Skeletal muscle cell (primary cell): ENCODE measurements at regions not wholly inside any gene's neighbourhood (a gene's known extent, or its start where the extent isn't known, plus 50 kb on each side); places are given as distances from the start of the nearest gene placed in this dataset.
"Not testable (repeated sequence)": the region's sequence is repeated elsewhere in the genome, so short reads cannot be mapped to it uniquely, and the experiment has no call there.

Experiments
- DNase-seq: peaks from one replicate; pipeline ENCODE4 v3.0.0-alpha.2; 2010; ENCODE audit warnings: low read depth
- H3K4me3 ChIP-seq: 2 replicates; pipeline ENCODE4 v1.5.1; 2011; ENCODE audit warnings: low read depth, mild to moderate bottlenecking, control low read depth, low read length, moderate library complexity

DNA sequence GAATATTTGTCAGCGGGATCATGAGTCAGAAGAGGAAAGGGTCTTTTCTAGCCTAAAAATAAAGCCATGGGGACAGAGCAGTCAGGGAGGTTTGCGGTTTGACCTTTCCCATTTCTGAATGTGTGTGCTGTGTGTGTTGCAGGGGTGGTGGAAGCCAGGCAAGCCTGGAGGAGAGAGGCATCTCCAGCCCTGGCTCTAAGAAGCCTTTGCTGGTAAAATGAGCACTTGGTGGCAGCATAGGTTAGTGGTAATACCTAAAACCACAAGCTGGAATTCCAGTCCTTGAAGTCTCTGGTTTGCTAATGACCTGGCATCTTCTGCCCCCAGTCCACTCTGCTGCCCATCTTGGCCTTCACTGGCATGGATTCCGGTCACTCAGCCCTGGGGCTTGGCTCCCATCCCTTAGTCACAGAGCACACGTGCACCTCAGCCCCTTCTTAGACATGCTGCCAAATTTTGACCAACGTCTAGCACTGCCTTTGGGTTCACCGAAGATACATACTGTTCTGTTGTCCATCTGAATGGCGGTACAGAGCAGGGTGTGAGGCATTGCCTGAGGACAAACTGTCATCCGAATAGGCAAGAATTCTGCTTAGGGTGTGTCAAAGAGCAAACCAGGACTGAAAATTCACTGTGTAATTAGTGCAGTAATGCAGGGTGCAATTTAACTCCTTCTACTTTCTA lies 52.7 kb downstream of the KCNA5 start:
- peak; percentile 17 for DNase-seq
- no peak overlapping the region for H3K4me3 ChIP-seq

DNA sequence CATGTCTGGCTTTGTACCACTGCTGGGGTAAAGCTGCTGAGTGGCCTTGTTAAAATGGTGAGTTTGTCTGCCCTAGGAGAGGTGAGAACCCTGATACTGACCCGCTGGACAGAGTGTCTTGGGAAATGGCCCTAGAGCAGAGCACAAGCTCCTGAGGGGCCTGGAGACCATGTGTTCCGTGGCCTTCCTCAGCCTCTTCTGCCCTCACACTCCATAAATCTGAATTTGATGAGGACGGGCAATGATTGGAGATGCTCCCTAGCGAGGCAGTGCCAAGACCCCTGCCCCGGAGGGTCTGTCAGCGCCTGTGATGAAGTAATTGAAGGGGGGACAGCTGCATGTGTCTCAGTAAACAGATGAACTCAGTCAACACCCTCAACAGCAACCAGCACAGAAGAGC lies 54.1 kb downstream of the KCNA5 start:
- DNase-seq = no peak

DNA sequence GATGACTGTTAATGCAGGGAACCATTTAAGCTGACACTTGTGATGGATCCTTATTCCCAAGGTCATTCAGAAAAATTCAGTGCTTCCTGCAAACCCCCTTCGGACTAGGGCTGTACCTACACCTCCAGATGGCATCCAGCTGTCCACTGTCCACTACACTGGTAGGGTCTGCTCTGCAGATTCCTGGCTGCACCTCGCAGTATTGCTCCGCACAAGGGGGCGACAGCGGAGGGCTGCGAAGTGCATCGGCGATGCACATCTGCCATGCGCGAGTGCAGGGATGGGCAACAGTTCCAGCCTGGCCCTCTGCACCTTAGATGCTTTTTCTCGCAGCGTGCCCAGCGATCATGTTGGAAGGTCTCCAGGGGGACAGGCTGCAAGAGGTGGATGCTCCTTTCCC lies 55.5 kb downstream of the KCNA5 start:
- H3K4me3 ChIP-seq = no peak overlapping the region
- DNase-seq = no peak

More for the DNA sequence above, 54.1 kb downstream of the KCNA5 start:
- H3K4me3 ChIP-seq = no peak overlapping the region

DNA sequence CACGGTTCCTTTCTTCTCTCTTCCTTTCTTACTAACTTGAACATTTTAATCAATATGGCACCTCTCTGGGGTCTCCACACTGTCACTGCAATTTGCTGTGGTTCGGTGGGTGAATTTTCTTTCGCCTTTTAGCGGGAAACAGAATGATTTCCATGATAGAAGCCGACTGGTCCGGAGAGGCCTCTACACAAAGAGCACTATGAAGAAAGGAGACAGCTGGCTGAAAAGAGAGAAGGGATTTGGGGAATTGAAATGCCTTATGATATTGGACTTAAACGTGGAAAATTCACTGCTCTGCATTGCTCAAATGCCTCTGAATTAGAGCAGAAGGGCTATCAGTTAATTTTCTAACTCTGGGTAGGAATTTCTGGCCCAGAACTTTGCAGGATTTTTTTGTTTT lies 55.9 kb downstream of the KCNA5 start:
- H3K4me3 ChIP-seq = no peak overlapping the region

DNA sequence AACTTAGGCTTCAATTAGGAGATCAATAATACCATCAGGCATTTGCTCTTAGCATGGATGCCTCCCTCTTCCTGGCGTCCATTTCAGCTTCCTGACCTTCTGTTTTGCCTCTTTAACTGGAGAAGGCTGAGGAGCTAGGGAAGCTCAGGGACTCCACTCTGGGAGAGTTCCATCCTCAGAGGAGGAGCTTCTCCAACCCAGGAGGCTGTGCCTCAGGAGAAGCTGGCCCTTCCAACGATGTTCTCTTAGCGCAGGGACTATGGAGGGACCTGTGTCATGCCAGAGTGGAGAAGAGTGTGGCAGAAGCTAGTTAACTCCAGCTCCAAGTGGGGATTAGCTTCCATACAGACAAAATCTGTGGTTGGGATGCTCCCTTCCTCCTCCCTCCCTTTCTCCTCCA lies 58.0 kb downstream of the KCNA5 start:
- DNase-seq = no peak
- H3K4me3 ChIP-seq = no peak overlapping the region

More for the DNA sequence above, 55.9 kb downstream of the KCNA5 start:
- DNase-seq = no peak

DNA sequence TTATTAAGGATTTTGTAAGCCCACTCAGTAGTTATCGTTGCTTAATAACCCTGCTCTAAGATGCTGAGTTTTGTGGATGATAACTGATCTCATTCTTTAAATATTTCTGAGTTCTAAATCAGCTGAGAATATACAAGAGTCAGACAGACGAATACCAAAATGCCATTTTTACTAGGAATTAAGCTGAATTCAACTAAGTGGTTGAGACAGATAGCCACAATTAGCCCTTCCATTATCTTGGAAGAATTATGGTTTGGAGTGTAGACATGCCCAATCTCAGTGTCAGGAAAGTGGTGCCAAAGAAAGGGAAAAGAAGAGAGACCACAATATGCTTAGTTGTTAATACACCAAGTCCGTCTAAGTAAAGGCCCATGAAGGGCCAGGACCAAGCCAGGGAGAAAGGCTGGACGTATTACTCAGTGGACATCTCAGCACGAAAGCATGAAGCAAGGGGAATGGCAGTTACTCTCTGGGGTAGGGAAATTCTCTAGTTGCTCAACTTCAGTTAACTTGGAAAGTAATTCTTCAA lies 58.6 kb downstream of the KCNA5 start:
- DNase-seq = no peak
- H3K4me3 ChIP-seq = no peak overlapping the region

DNA sequence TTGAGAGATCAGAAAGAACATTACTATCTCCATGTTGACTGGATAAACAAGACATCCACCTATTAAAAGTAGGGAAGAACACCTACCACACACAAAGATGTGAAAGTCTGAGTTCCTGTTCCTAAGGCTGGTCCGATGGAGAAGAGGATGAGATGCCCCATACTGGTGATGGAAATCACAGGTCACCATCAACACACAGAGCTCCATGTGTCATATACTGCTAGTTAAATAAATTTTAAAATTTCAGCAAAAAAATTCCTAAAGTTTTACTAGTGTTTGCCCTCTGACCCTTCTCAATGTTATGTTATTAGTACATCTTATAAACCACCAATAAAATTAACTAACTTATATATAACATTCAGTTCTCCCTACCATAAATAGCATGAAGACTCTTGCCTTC lies 59.1 kb downstream of the KCNA5 start:
- DNase-seq = no peak
- no peak overlapping the region for H3K4me3 ChIP-seq

DNA sequence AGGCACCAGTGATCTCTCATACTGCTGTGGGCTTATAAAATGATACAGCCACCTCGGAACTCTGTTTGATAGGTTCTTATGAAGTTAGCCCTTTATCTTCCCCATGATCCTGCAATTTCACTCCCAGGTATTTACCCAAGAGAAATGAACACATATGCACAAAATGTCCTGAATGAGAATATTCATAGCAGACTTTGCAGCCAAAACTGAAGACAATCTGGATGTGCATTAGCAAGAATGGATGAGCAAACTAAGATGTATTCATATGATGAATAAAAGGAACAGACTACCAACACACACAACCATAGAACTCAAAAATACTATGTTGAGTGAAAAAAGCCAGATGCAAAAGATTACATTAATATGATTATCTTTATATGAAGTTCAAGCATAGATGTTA lies 66.7 kb downstream of the KCNA5 start:
- H3K4me3 ChIP-seq = no peak overlapping the region
- DNase-seq = no peak

DNA sequence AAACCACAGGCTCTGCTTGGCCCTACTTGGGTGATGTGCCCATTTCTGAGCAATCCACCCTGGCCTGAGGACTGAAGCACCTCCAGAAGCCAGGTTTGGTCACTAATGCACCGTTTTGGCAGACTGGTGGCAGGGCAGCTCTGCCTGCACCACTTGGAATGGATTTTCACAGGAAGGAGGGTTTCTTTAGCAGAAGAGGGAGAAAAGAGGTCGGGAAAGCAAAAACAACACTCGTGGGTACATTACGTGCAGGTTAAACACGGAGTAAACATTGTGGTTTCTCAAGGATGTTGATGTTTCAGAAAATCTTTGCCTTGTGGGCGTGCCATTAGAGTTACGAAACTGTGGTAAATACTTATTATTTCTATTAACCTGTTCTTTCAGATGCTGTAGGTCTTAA lies 70.8 kb downstream of the KCNA5 start:
- DNase-seq = no peak
- no peak overlapping the region for H3K4me3 ChIP-seq

DNA sequence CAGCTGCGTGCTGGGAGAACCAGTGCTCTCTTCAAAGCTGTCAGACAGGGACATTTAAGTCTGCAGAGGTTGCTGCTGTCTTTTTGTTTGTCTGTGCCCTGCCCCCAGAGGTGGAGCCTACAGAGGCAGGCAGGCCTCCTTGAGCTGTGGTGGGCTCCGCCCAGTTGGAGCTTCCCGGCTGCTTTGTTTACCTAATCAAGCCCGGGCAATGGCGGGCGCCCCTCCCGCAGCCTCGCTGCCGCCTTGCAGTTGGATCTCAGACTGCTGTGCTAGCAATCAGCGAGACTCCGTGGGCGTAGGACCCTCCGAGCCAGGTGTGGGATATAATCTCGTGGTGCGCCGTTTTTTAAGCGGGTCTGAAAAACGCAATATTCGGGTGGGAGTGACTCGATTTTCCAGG lies 78.1 kb downstream of the KCNA5 start:
- DNase-seq, H3K4me3 ChIP-seq: not testable (repeated sequence)

DNA sequence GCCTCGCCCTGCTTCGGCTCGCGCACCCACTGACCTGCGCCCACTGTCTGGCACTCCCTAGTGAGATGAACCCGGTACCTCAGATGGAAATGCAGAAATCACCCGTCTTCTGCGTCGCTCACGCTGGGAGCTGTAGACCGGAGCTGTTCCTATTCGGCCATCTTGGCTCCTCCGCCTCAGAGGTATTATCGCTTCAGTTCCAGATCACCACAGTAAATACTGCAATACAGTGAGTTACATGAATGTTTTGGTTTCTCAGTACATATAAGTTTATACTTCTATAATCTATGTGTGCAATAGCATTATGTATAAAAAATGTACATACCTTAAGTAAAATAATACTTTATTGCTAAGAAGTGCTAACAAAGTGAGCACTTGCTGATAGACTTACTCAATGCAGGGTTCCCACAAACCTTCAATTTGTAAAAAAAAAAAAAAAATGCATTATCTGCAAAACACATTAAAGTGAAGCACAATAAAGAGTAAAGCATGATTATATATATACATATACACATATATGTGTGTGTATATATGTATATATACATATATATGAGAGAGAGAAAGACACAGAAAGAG lies 78.7 kb downstream of the KCNA5 start:
- not testable (repeated sequence) for H3K4me3 ChIP-seq, DNase-seq

DNA sequence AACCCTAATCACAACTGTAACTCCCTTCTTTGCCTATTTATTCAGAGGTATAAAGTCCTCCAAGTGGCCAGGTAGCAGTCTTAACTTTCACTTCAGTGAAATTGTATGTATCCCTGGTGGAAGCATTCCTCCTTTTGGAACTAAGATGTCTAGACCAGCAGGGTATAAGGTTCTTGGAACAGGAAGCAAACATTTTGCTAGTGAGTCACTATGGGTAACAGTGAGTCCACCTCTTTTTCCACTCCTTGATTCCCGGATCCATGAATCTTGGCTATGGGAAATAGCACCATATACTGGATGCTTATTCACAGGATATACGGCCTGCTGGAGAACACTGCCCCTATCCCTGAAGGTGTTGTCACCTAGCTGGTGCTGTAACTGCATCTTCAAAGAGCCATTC lies 80.2 kb downstream of the KCNA5 start:
- H3K4me3 ChIP-seq = no peak overlapping the region
- DNase-seq = no peak

DNA sequence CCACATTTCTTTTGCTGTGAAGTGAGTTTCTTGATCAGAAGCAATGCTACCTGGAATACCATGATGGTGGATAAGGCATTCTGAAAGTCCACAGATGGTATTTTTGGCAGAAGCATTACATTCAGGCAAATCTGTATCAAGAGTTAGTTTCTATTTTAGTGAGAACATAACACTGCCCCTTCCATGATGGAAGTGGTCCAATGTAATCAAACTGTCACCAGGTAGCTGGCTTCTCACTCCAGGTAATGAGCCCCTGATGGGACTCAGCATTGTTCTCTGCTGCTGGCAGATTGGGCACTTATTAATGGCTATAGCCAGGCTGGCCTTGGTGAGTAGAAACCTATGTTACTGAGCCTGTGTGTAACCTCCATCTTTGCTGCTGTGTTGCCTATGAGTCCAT lies 80.7 kb downstream of the KCNA5 start:
- H3K4me3 ChIP-seq = no peak overlapping the region
- no peak for DNase-seq

DNA sequence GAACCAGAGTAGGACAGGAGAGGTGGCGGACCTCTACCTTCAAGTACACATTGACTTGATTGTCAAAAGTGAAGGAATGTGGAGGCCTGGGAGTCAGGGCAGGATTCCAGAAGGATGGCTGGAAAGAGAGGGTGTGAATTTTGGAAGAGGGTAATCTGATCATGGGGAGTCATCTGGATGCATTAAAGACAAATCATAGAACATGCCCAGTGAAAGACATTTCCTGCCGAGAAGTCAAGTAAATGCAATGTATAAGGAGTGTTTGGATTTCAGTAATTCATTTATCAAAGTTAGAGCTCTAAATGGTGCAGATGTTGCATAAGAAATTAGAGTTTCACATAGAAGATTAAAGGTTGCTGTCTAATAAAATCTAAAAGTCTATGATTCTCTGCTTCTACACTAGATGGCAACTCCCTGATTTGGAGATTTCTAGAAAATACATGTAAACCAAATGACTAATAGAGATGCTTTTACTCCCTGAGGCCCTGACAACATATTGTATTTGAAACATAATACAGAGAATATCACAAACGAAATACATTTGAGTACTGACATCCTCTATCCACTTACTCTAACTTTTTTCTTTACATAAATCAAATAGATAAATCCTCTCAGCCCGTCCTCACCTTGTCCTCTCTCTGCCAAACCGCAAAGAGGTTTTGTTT lies 91.3 kb downstream of the KCNA5 start:
- H3K4me3 ChIP-seq = no peak overlapping the region
- DNase-seq = no peak

DNA sequence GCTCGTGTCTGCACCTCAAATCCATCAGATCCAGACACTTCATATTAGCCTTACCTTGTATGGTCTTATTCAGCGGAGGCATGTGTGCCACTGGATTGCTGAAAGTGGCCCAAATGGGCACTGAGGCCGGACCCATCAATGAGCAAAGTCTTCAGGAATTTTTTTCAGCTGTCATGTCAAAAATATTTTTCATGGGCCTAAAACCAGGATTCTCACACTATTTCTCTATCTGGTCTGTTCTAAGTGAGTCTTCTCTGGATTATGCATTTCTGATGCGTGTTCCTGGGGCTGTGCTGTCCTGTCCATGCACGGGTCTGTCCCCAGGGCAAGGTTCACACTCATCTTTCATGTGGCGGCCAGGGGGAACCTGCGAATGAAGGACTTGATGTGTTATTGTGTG lies 94.6 kb downstream of the KCNA5 start:
- no peak for DNase-seq
- H3K4me3 ChIP-seq = no peak overlapping the region

DNA sequence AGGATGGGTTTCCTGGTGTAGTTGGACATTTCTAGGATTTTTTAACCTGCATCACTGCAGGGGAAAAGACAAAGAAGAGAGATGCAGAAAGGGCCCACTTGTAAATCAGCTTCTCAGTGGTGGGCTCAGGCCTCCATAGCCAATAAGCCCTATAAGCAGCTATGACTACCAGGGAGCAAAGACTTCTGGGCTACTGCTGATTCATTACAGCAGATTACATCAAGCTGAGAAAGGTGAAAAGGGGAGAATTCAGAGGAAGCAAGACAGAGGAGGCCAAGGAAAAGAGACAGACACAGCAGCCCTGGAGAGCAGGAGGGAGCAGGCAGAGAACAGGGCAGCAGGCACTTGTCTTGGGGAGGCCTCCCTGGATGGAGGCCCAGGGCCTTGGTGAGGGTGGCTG lies 95.2 kb downstream of the KCNA5 start:
- no peak for DNase-seq
- no peak overlapping the region for H3K4me3 ChIP-seq

DNA sequence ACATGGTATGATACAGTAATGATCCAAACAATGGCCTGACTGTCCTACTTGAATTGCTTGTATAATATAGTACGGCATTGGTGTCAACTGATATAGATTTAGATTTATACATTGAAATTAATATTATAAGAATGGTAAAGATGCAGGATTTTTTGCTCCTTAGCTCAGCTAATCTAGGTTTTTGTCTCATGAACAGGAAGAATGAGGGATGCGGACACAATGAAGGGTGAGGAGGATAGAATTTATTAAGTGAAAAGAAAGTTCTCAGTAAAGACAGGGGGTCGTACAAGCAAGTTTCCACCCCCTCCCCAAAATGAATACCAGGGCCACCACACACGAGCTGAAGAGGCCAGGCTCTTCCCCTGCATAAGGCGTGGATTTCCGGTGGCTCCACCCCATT lies 96.1 kb downstream of the KCNA5 start:
- DNase-seq = no peak
- H3K4me3 ChIP-seq = no peak overlapping the region

DNA sequence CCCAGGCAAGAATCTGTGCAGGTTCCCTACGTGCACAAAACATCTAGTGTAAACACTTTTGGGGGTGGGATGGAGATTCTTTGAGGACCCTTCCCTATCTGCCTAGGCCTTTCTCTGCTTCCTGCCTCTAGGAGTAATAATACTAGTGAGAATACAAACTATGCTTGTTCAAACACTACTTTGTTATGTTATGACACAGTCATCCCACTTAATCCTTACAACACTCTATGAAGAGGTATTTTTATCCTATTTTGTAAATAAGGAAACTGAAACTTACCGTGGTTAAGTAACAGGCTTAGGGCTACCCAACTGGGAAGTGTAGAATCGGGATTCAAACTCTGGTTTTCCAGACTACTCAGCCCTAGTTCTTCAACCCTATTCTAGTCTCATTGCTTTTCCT lies 96.5 kb downstream of the KCNA5 start:
- no peak for DNase-seq
- no peak overlapping the region for H3K4me3 ChIP-seq

DNA sequence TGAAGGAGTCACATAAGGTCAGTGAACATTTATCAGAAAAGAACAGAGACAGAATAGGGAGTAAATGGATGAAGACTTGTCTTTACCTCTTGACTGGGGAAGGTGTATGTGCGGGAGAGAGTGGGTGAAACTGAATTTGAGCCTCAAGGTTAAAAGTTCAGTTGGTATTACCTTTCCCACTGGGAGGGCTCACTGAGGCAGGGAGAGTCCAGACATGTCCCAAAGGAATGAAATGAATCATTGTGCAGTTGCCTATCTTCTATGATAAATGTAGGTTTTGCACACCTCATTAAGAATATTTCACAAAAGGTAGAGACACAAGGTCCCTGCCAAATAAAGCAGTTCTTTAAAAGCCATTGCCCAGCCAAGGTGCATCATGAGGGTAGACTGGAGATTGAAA lies 105.2 kb downstream of the KCNA5 start:
- no peak overlapping the region for H3K4me3 ChIP-seq
- no peak for DNase-seq

DNA sequence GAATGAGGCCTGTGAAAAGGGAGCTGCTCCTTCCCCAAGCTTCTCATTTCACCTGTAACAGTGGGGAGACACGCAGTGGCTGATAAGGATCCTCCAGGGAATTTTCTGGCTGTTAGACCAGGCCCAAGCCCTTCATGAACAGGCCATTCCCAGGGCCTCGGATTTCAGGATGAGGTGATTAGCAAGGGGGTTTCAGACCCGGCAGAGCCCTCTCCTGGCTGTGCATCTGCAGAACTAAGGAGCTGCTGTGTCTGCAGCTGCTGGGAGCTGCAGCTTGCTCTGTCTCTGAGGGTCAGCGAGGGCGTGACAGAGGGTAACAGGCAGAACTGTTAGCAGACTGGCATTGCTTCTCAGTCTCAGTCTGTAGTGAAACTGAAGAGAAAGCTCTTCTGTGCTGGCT lies 110.4 kb downstream of the KCNA5 start:
- H3K4me3 ChIP-seq = no peak overlapping the region
- no peak for DNase-seq

DNA sequence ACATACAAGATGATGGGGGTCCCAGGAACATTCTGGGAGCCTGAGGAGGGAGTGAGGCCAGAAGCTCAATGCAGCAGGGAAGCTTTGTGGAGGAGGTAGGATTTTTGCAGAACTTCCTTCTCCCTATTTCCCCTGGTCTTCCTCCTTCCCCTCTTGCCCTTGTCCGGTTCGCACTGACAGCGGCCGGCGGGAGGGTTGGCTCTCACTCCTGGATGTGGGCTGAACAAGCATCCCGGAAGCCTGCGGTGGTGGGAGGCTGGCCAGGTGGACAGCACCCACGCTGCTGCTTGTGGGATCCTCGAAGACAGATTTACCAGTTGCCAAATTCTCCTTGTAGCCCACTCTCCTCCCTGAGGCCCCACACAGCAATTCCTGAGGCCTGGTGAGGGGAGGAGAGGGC lies 112.2 kb downstream of the KCNA5 start:
- no peak for DNase-seq

More for the DNA sequence above, 112.2 kb downstream of the KCNA5 start:
- H3K4me3 ChIP-seq = no peak overlapping the region
